ENCODE measurements at regions not wholly inside any gene's neighbourhood (a gene's known extent, or its start where the extent isn't known, plus 50 kb on each side); places are given as distances from the start of the nearest gene placed in this dataset.
"Not testable (repeated sequence)": the region's sequence is repeated elsewhere in the genome, so short reads cannot be mapped to it uniquely, and the experiment has no call there.

DNA sequence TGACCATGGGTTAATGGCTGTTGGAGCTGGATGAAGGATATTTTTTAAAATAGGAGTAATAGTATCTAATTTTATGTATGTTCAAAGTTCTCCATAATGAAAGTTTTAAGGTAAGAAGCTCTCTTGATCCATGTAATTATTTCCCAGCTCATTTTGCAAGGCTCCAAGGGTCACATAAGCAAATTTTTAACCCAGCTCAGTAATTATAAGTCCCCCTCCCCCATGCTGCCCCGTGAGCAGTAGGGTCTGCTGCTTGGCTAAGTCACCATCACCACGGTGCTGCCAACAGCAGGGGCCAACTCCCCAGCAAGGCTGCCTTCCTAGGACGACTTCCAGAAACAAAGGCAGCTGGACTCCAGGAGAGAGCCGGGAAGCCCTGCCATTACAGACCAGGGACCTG lies 340.0 kb downstream of the FBXW7 start:
- DNase-seq (ENCODE audit: low read depth, low spot score) = no peak

- no peak for DNase-seq (ENCODE audit: low read depth, low spot score)
Measured at GRCh38 chr4:152193059-152193458, 342.8 kb downstream of the FBXW7 start.

DNA sequence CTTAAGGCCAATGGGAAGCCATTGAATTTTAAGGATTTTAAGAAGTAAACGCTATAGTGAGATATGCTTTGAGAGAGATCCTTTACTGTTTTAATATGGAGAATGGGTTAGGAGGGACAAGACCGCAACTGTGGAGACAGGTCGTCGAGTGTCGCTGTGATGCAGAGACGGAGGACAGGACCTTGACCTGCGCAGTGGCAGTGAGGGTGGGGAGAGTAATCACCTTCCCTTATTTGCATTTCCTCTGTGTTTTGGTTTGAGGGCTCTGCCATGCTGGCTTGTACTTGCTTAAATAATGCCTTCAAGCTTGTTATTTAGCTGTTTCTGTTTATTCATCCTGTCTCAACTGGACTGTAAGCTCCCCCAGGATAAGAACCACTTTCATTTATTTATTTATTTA lies 345.0 kb downstream of the FBXW7 start:
- DNase-seq (ENCODE audit: low read depth, low spot score) = no peak

DNA sequence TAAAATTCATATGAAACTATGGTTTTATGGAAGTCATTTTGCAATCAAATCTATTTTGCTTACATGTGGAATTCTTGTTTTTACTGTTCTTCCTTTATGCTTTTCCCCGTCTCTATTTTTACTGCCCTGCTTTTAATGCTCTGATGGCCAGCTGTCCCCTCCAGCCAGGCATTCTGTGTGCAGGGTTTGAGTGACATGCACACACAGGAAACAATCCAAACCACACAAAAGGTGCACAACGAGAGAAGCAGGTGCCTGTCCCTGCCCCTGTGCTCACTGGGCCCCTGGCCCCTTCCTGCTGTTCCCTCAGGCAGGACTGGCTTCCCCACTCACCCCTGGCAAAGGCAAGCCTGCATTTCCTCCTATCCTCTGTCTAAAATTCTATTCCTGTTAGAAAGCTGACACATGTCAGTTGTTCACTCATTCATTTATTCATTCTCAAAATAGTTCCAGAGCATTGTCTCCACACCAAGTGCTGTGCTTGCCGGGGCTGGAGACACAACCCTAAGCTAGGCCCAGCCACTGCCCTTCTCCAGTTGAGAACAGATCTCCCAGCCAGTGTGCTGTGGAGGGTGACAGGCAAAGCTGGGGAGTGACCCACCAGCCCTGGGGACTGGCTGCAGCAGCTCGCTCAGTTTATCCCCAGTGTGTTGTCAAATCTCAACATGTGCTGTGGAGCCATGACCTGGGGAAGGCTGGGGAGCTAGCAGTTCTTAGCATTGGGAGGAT lies 346.3 kb downstream of the FBXW7 start:
- DNase-seq (ENCODE audit: low read depth, low spot score) = no peak

GRCh38 chr4:152188801-152189200 lies 347.1 kb downstream of the FBXW7 start:
- DNase-seq (ENCODE audit: low read depth, low spot score) = no peak

DNA sequence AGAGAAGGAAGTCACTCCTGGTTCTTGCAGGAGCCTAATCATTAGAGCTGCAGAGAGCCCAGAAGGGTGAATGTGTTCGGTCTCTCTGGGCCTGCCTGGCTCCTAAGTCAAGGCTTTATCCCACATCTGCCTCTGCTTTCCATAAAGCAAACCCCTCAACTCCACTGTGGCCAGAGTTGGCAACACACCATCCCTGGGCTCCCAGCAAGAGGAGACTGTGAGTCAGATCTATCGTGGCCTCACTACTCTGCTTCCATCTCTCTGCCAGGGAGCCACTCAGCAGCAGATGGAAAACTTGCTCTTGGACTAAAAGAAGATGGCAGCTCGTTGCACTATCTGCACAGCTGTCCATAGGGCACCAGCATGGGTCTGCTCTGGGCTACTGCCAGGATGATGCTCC lies 348.2 kb downstream of the FBXW7 start:
- no peak for DNase-seq (ENCODE audit: low read depth, low spot score)

DNA sequence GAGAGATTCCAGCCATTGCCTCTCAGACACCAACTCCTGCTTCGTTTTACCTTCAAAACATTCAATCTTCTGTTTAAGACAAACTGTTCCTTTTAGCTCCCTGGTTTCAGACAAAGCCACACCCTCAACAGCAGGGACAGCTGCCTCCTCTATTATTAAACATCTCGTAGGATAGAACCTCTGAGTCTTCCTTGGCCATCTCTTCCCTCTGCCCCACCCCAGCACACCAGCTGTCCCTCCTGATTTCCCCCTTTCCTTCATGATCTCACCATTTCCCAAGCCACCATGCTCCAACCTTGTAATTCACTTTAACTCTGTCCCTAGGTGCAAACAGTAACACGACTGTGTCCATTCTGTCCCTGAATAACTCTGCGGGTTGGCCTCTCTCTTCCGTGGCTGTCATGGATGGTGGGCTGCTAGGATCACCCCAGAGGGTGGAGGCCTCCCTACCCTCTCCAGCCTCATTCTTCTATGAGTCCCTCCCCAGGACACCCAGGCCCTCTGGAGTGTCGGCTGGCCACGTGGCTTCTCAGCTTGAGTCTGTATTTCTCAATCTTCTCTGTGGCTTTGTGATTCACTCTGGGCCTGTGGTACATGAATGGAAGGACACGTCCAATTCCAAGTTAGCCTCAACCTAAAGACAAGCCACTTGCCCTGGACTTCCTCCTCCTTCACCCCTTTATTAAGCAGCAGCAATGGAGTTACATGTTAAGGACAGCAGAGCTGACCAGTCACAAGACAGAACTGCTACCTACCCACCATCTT lies 349.9 kb downstream of the FBXW7 start:
- DNase-seq (ENCODE audit: low read depth, low spot score) = no peak

GRCh38 chr4:152181150-152181549 lies 354.7 kb downstream of the FBXW7 start:
- no peak for DNase-seq (ENCODE audit: low read depth, low spot score)

DNA sequence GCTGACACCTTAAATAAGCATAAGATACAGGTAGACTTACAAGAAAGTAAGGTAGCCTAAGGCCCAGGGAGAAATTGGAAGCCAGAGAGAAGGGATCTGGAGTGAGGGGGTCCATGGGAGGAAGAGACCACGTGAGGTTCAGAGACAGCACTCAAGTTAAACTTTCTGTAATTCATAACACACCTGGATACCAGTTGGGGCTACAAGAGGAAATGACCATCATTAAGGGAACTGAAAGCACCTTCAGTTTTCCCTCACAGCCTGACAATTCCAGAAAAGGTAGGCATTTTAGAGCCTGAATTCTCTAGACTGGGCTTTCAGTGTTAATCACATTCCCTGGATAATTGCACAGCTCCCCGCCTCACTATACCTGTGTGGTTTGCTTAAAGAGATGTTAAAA lies 355.5 kb downstream of the FBXW7 start:
- DNase-seq (ENCODE audit: low read depth, low spot score) = no peak

DNA sequence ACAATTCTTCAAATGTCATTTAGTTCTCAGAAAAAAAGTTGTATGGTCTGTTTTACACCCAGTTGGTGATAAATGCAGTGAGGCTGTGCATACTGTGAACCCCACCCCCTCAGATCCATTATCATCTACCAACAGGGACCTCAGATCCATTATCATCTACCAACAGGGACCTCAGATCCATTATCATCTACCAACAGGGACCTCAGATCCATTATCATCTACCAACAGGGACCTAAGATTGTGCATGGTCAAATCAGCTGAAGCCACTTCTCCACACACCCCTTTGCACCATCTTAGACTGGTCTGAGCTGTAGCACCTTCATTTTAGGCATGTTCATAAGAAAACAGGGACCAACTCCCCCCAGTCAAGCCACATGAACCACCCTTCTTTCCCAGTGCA lies 358.4 kb downstream of the FBXW7 start:
- not testable (repeated sequence) for DNase-seq (ENCODE audit: low read depth, low spot score)

DNA sequence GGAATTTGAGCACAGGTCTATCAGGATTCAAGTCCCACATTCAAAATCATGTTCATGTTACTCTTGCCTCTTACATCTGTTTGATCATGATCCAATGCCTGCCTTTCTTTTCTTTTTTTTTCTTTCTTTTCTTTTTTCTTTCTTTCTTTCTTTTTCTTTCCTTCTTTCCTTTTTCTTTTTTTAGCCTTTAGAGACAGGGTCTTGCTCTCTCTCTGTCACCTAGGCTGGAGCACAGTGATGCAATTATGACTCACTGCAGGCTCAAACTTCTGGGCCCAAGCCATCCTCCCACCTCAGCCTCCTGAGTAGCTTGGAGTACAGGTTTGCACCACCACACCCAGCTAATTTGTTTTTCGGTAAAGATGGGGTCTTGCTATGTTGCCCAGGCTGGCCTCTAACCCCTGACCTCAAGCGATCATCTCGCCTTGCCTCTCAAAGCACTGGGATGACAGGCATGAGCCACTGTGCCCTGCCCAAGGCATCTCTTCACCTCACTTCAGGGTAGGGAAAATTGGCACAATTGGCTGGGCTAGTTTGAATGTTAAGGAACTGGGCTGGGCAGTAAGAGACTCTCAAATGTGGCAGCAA lies 359.2 kb downstream of the FBXW7 start:
- DNase-seq (ENCODE audit: low read depth, low spot score) = no peak

GRCh38 chr4:152175586-152175985 lies 360.3 kb downstream of the FBXW7 start:
- DNase-seq (ENCODE audit: low read depth, low spot score) = no peak

GRCh38 chr4:152172146-152172545 lies 363.7 kb downstream of the FBXW7 start:
- DNase-seq (ENCODE audit: low read depth, low spot score) = no peak

DNA sequence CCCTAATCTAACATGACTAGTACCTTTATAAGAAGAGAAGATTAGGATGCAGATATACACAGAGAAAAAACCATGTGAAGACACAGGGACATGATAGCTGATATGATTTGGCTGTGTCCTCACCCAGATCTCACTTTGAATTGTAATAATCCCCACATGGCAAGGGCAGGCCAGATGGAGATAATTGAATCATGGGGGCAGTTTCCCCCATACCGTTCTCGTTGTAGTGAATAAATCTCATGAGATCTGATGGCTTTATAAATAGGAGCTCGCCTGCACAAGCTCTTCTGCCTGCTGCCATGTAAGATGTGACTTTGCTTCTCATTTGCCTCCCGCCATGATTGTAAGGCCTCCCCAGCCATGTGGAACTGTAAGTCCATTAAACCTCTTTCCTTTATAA lies 364.3 kb downstream of the FBXW7 start:
- no peak for DNase-seq (ENCODE audit: low read depth, low spot score)

- no peak for DNase-seq (ENCODE audit: low read depth, low spot score)
Measured at GRCh38 chr4:152169683-152170082, 366.2 kb downstream of the FBXW7 start.

- no peak for DNase-seq (ENCODE audit: low read depth, low spot score)
Measured at GRCh38 chr4:152168987-152169616, 366.8 kb downstream of the FBXW7 start.

- DNase-seq (ENCODE audit: low read depth, low spot score) = no peak
Measured at GRCh38 chr4:152166567-152166966, 369.3 kb downstream of the FBXW7 start.

DNA sequence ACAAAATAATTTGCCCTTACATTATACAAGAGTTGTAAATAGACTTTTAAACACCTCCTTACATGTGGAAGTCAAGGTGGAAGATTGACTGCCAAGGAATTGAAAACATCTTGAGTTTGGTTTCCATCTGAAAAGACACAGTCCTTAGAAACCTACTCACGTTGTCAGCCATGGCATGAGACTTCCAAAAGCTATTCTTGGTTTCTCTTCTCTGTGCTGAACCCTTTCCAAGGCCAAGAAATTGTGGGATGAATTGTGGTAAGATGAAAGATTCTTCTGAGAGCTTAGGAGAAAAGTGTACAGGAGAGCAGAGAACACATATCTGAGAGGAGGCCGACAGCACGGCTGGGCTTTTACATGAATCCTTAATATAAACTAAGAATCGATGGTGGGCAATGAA lies 370.0 kb downstream of the FBXW7 start:
- no peak for DNase-seq (ENCODE audit: low read depth, low spot score)

DNA sequence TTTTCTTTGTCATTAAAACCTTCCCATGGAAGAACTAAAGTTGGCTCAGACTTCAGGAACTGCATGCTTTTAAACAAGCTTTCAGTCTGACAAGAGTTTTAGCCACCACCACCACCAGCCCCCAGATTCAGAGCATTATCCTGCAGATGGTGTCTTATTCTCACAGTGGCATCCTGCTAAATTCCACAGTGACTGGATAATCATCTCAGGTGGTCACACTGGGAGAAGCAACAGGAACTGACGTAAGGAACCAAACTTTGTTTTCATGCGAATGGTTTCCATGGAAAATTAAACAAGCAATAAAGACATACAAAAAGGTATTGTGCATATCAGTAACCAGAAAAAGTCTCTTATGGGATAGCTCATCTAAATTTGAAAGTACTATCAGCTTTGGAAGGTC lies 370.7 kb downstream of the FBXW7 start:
- no peak for DNase-seq (ENCODE audit: low read depth, low spot score)

- no peak for DNase-seq (ENCODE audit: low read depth, low spot score)
Measured at GRCh38 chr4:152164561-152164960, 371.3 kb downstream of the FBXW7 start.

GRCh38 chr4:152162331-152162697 lies 373.6 kb downstream of the FBXW7 start:
- no peak for DNase-seq (ENCODE audit: low read depth, low spot score)

- no peak for DNase-seq (ENCODE audit: low read depth, low spot score)
Measured at GRCh38 chr4:152161676-152162330, 374.1 kb downstream of the FBXW7 start.
